ENCODE measurements at regions not wholly inside any gene's neighbourhood (a gene's known extent, or its start where the extent isn't known, plus 50 kb on each side); places are given as distances from the start of the nearest gene placed in this dataset.

- TF ChIP-seq CHD2 (IDR thresholded peaks at IDR 0.05; ENCODE audit: low read depth, low read length) (no peak), PHB2 (IDR thresholded peaks at IDR 0.05; ENCODE audit: low read depth) (no peak), ZBTB17 (CRISPR knock-in tag; IDR thresholded peaks at IDR 0.05) (no peak), POLR2AphosphoS5 (IDR thresholded peaks at IDR 0.05; ENCODE audit: control insufficient read depth, insufficient read depth, low read depth, low read length) (no peak), EZH2 (IDR thresholded peaks at IDR 0.05; ENCODE audit: borderline replicate concordance, low read depth, low read length) (no peak), AFF4 (CRISPR knock-in tag; IDR thresholded peaks at IDR 0.05) (no peak), RBM39 (optimal IDR thresholded peaks at IDR 0.05; ENCODE audit: low read depth, low read length) (no peak)
- TF ChIP-seq, protein P1, sequence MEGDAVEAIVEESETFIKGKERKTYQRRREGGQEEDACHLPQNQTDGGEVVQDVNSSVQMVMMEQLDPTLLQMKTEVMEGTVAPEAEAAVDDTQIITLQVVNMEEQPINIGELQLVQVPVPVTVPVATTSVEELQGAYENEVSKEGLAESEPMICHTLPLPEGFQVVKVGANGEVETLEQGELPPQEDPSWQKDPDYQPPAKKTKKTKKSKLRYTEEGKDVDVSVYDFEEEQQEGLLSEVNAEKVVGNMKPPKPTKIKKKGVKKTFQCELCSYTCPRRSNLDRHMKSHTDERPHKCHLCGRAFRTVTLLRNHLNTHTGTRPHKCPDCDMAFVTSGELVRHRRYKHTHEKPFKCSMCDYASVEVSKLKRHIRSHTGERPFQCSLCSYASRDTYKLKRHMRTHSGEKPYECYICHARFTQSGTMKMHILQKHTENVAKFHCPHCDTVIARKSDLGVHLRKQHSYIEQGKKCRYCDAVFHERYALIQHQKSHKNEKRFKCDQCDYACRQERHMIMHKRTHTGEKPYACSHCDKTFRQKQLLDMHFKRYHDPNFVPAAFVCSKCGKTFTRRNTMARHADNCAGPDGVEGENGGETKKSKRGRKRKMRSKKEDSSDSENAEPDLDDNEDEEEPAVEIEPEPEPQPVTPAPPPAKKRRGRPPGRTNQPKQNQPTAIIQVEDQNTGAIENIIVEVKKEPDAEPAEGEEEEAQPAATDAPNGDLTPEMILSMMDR (IDR thresholded peaks at IDR 0.05 in 2 of 3, conservative IDR thresholded peaks at IDR 0.05 in 1 of 3; ENCODE audit: insufficient read depth in 2 of 3, low read depth in 1 of 3, low read length in 3 of 3): no peak
- TF ChIP-seq, protein P2, sequence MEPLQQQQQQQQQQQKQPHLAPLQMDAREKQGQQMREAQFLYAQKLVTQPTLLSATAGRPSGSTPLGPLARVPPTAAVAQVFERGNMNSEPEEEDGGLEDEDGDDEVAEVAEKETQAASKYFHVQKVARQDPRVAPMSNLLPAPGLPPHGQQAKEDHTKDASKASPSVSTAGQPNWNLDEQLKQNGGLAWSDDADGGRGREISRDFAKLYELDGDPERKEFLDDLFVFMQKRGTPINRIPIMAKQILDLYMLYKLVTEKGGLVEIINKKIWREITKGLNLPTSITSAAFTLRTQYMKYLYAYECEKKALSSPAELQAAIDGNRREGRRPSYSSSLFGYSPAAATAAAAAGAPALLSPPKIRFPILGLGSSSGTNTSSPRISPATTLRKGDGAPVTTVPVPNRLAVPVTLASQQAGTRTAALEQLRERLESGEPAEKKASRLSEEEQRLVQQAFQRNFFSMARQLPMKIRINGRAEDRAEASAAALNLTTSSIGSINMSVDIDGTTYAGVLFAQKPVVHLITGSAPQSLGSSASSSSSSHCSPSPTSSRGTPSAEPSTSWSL (CRISPR knock-in tag; IDR thresholded peaks at IDR 0.05; ENCODE audit: borderline replicate concordance): no peak
These were observed 382.9 kb downstream of the TFEC start for GRCh38 chr7:115647712-115648111.
